HCT116 (cell line): ENCODE measurements at regions not wholly inside any gene's neighbourhood (a gene's known extent, or its start where the extent isn't known, plus 50 kb on each side); places are given as distances from the start of the nearest gene placed in this dataset.

Experiments
- ATAC-seq: fragments of 200-7000 bp; cut with Tn5 transposase; 2 replicates; pipeline ENCODE4 v1.9.1; 2020; ENCODE audit warnings: mild to moderate bottlenecking, moderate library complexity
- BruUV-seq: library from RNA; stranded (reverse); fragments of 400-500 nt; replicated peaks from 2 replicates; lab custom pipeline; 2021; lab: Mats Ljungman, UMichigan
- CTCF ChIA-PET: fragments of 300-600 bp; sonication (Branson Sonifier 250); formaldehyde crosslinking; loops from one replicate; lab custom pipeline; 2021; ENCODE audit warnings: antibody characterized with exemption; lab: Charles Lee
- POLR2A ChIA-PET: fragments of 300-600, 350-600 bp; sonication (Branson Sonifier 250); formaldehyde crosslinking; loops from one replicate; lab custom pipeline; 2021; ENCODE audit warnings: antibody characterized with exemption; lab: Charles Lee
- RAD21 ChIA-PET, 2 experiments: fragments of 300-600 bp; sonication (Branson Sonifier 250); formaldehyde crosslinking; loops; one replicate each; lab custom pipeline; 2023; ENCODE audit warnings: low total read pairs in 2 of 2; ENCODE audit not compliant: uncharacterized antibody in 2 of 2, unreplicated experiment in 2 of 2, low non-redundant PET in 1 of 2; lab: Charles Lee
- DNase-seq: peaks from one replicate; pipeline ENCODE4 v3.0.0-alpha.2; 2010; ENCODE audit warnings: low read depth, low spot score
- H2AFZ ChIP-seq: fragments of 200-600 bp; shearing (Covaris generic), sonication (generic); 2 replicates; pipeline ENCODE4 v1.6.1; 2017; ENCODE audit warnings: low read depth, mixed run types, mixed read lengths, antibody characterized with exemption, low read length; ENCODE audit not compliant: poor library complexity, severe bottlenecking
- H3K27ac ChIP-seq: 2 replicates; pipeline ENCODE4 v1.5.1; 2012; ENCODE audit warnings: low read depth, low read length
- H3K27me3 ChIP-seq: fragments of 200-600 bp; sonication (generic); 2 replicates; pipeline ENCODE4 v1.6.1; 2016; ENCODE audit warnings: mixed run types, low read length, mixed read lengths; ENCODE audit not compliant: insufficient read depth
- H3K36me3 ChIP-seq, 2 experiments: fragments of 200-500 bp in 1 of 2; fragments of 200-600 bp in 1 of 2; sonication (Bioruptor generic) in 1 of 2; sonication (generic) in 1 of 2; 2 replicates each; pipeline versions ENCODE4 v1.5.1 to v1.6.1; 2014 to 2016; ENCODE audit warnings: low read length in 2 of 2, inconsistent platforms in 1 of 2, mixed read lengths in 1 of 2, mixed run types in 1 of 2; ENCODE audit not compliant: insufficient read depth in 2 of 2, control insufficient read depth in 1 of 2
- H3K4me1 ChIP-seq, 2 experiments: fragments of 200-600 bp in 1 of 2; sonication (generic) in 1 of 2; 2 replicates each; pipeline versions ENCODE4 v1.5.1 to v1.6.1; 2012 to 2017; ENCODE audit warnings: low read length in 2 of 2, inconsistent platforms in 1 of 2, mild to moderate bottlenecking in 1 of 2, mixed read lengths in 1 of 2, mixed run types in 1 of 2, moderate library complexity in 1 of 2; ENCODE audit not compliant: insufficient read depth in 2 of 2, control insufficient read depth in 1 of 2
- H3K4me2 ChIP-seq: fragments of 200-600 bp; sonication (generic); 2 replicates; pipeline ENCODE4 v1.6.1; 2017; ENCODE audit warnings: mixed run types, low read length, mixed read lengths
- H3K4me3 ChIP-seq, 2 experiments: fragments of 200-600 bp in 1 of 2; sonication (generic) in 1 of 2; replicated peaks in 1 of 2; 2 replicates each; pipeline ENCODE4 v1.5.1; 2011 to 2016; ENCODE audit warnings: low read length in 2 of 2, control low read depth in 1 of 2, low read depth in 1 of 2, mild to moderate bottlenecking in 1 of 2, mixed read lengths in 1 of 2, mixed run types in 1 of 2
- H3K79me2 ChIP-seq: fragments of 200-600 bp; sonication (generic); 2 replicates; pipeline ENCODE4 v1.6.1; 2017; ENCODE audit warnings: mild to moderate bottlenecking, mixed run types, low read length, moderate library complexity, mixed read lengths; ENCODE audit not compliant: insufficient read depth
- H3K9ac ChIP-seq: fragments of 200-600 bp; sonication (generic); 2 replicates; pipeline ENCODE4 v1.6.1; 2016; ENCODE audit warnings: low read length, mixed read lengths
- H3K9me2 ChIP-seq: fragments of 200-600 bp; sonication (generic), shearing (Covaris generic); 2 replicates; pipeline ENCODE4 v1.6.1; 2017; ENCODE audit warnings: mixed run types, mild to moderate bottlenecking, moderate library complexity; ENCODE audit not compliant: insufficient read depth
- H3K9me3 ChIP-seq, 2 experiments: fragments of 200-500 bp in 1 of 2; fragments of 200-600 bp in 1 of 2; sonication (Bioruptor generic) in 1 of 2; sonication (generic) in 1 of 2; 2 replicates each; pipeline ENCODE4 v1.6.1; 2014 to 2017; ENCODE audit warnings: low read length in 2 of 2, mixed read lengths in 2 of 2, inconsistent platforms in 1 of 2, low read depth in 1 of 2, mild to moderate bottlenecking in 1 of 2, mixed run types in 1 of 2, moderate library complexity in 1 of 2; ENCODE audit not compliant: control insufficient read depth in 1 of 2, insufficient read depth in 1 of 2
- H4K20me1 ChIP-seq: fragments of 200-600 bp; sonication (generic), shearing (Covaris generic); 2 replicates; pipeline ENCODE4 v1.6.1; 2017; ENCODE audit warnings: mixed run types, mild to moderate bottlenecking, moderate library complexity; ENCODE audit not compliant: insufficient read depth
- CEBPB ChIP-seq: IDR thresholded peaks from 2 replicates; pipeline ENCODE4 v1.6.1; 2012; ENCODE audit warnings: low read depth
- ELF1 ChIP-seq: IDR thresholded peaks from 2 replicates; pipeline ENCODE4 v1.6.1; 2012; ENCODE audit warnings: low read depth, borderline replicate concordance
- EZH2 ChIP-seq: fragments of 200-600 bp; sonication (generic); IDR thresholded peaks from 2 replicates; pipeline ENCODE4 v1.6.1; 2017; ENCODE audit warnings: antibody characterized with exemption, mixed run types
- EZH2phosphoT487 ChIP-seq: fragments of 200-600 bp; IDR thresholded peaks from 2 replicates; pipeline ENCODE4 v1.6.1; 2018; ENCODE audit warnings: antibody characterized with exemption, borderline replicate concordance
- SP1 ChIP-seq: IDR thresholded peaks from 2 replicates; pipeline ENCODE4 v1.6.1; 2012; ENCODE audit warnings: low read depth
- TCF7L2 ChIP-seq: IDR thresholded peaks from 2 replicates; pipeline ENCODE4 v1.7.0; 2011; ENCODE audit warnings: borderline replicate concordance, inconsistent platforms; ENCODE audit not compliant: insufficient read depth, insufficient read length; ENCODE audit errors: extremely low read depth
- YY1 ChIP-seq: IDR thresholded peaks from 2 replicates; pipeline ENCODE4 v1.6.1; 2011; ENCODE audit warnings: low read length, low read depth, moderate library complexity, mild to moderate bottlenecking; ENCODE audit not compliant: insufficient replicate concordance; ENCODE audit errors: extremely low read depth
- intact Hi-C: fragments of 100-400 bp; cut with micrococcal nuclease; formaldehyde crosslinking; loops from 2 replicates; pipeline ENCODE4 v1.10.0; 2022
- TF ChIP-seq, protein P1 (sequence below): IDR thresholded peaks from 2 replicates; pipeline ENCODE4 v1.6.1; 2012; ENCODE audit warnings: low read depth

DNA sequence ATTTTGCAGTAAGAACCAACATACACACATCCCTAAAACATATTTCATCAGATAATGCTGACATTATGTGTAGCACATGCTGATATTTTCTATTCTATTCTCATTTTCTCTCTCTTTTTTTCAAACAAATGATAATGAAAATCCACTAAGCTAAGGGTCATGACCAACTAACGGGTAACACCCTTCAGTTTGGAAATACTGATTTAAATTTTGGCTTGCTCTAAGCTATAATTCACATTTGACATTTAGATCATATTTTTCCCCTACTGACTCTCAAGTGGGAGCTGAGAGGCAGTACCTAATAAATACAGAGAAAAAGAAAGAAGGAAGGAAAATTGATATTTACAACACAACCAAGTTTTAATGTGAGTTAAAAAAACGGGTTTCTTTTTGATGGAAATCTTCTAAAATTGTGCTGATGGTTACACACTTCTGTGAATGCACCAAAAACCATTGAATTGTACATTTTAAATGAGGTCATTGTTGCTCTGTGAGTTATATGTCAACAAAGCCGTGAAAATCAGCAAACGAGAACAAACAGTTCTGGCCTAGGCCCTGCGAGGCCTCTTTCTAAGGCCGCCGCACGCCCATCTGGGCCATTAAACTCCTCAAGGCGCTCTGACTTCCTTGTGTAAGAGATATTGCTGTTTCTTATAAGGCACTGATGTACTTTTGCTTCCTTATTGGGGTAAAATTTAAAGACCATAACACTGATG is 124.2 kb downstream of the GALR1 start (continued):
- TF ChIP-seq, protein P1, sequence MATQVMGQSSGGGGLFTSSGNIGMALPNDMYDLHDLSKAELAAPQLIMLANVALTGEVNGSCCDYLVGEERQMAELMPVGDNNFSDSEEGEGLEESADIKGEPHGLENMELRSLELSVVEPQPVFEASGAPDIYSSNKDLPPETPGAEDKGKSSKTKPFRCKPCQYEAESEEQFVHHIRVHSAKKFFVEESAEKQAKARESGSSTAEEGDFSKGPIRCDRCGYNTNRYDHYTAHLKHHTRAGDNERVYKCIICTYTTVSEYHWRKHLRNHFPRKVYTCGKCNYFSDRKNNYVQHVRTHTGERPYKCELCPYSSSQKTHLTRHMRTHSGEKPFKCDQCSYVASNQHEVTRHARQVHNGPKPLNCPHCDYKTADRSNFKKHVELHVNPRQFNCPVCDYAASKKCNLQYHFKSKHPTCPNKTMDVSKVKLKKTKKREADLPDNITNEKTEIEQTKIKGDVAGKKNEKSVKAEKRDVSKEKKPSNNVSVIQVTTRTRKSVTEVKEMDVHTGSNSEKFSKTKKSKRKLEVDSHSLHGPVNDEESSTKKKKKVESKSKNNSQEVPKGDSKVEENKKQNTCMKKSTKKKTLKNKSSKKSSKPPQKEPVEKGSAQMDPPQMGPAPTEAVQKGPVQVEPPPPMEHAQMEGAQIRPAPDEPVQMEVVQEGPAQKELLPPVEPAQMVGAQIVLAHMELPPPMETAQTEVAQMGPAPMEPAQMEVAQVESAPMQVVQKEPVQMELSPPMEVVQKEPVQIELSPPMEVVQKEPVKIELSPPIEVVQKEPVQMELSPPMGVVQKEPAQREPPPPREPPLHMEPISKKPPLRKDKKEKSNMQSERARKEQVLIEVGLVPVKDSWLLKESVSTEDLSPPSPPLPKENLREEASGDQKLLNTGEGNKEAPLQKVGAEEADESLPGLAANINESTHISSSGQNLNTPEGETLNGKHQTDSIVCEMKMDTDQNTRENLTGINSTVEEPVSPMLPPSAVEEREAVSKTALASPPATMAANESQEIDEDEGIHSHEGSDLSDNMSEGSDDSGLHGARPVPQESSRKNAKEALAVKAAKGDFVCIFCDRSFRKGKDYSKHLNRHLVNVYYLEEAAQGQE = no peak

DNA sequence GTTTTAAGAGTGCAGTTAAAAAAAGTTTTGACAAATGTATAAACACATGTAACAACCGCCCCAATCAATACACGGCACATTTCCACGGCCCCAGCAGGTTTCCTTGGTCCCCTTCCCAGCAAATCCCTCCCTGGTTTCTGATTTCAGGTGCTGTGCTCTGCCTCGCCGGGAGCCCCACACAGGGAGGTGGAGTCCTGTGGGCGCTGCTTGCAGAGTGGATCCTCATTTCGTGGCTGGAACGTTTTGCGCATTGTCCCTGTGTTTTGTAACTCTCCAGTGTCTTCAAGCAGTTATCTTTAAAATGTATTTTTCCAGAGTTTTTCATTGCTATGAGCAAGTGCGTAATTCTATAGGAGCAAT is 124.8 kb downstream of the GALR1 start:
- H3K4me1 ChIP-seq = no peaks in the 10 kb centered on the region
- H3K4me2 ChIP-seq = no peak overlapping the region
- CTCF ChIA-PET = no interaction called here
- no peak overlapping the region for H3K4me3 ChIP-seq
- no peak for TF ChIP-seq EZH2
- TF ChIP-seq CEBPB = no peak
- no peak for TF ChIP-seq YY1
- no peak for TF ChIP-seq TCF7L2
- TF ChIP-seq EZH2phosphoT487 = no peak
- no peak for TF ChIP-seq SP1
- no peak for TF ChIP-seq ELF1
- ATAC-seq = no peak
- H3K27me3 ChIP-seq = no peaks in the 10 kb centered on the region
- no peak overlapping the region for H3K9ac ChIP-seq
- no peak overlapping the region for H3K27ac ChIP-seq
- no TSS peak for BruUV-seq
- H3K36me3 ChIP-seq = no peaks in the 10 kb centered on the region
- H3K79me2 ChIP-seq = no peaks in the 10 kb centered on the region
- intact Hi-C loops = no loop called here
- H3K9me3 ChIP-seq = no peaks in the 10 kb centered on the region
- DNase-seq = no peak
- no peak overlapping the region for H2AFZ ChIP-seq
- RAD21 ChIA-PET = no interaction called here
- POLR2A ChIA-PET = no interaction called here
- H4K20me1 ChIP-seq = no peaks in the 10 kb centered on the region
- no peaks in the 10 kb centered on the region for H3K9me2 ChIP-seq
